BLaER1 treated with 17β-estradiol and CSF1 and Interleukin-3, amounts not matched to agents 10 nM and 100 nM (cell line): ENCODE measurements at regions not wholly inside any gene's neighbourhood (a gene's known extent, or its start where the extent isn't known, plus 50 kb on each side); places are given as distances from the start of the nearest gene placed in this dataset.
"Not testable (repeated sequence)": the region's sequence is repeated elsewhere in the genome, so short reads cannot be mapped to it uniquely, and the experiment has no call there.

Experiments used
- H3K27ac ChIP-seq, 11 experiments: shearing (Covaris generic); formaldehyde crosslinking; 2 replicates each; pipeline ENCODE4 v1.8.1; 2022
- H3K27me3 ChIP-seq, 11 experiments: shearing (Covaris generic); formaldehyde crosslinking; 2 replicates each; pipeline ENCODE4 v1.8.1; 2022
- H3K36me3 ChIP-seq, 11 experiments: shearing (Covaris generic); formaldehyde crosslinking; 2 replicates each; pipeline ENCODE4 v1.8.1; 2022
- H3K4me1 ChIP-seq, 10 experiments: shearing (Covaris generic); formaldehyde crosslinking; 2 replicates each; pipeline ENCODE4 v1.8.1; 2022
- H3K4me2 ChIP-seq, 11 experiments: shearing (Covaris generic); formaldehyde crosslinking; 2 replicates each; pipeline ENCODE4 v1.8.1; 2022
- H3K4me3 ChIP-seq, 10 experiments: shearing (Covaris generic); formaldehyde crosslinking; 2 replicates each; pipeline ENCODE4 v1.8.1; 2022
- H3K9ac ChIP-seq, 11 experiments: shearing (Covaris generic); formaldehyde crosslinking; 2 replicates each; pipeline ENCODE4 v1.8.1; 2022
- H3K9me3 ChIP-seq, 11 experiments: shearing (Covaris generic); formaldehyde crosslinking; replicated peaks in 1 of 11; 2 replicates each; pipeline ENCODE4 v1.8.1; 2022
- H4K20me1 ChIP-seq, 11 experiments: shearing (Covaris generic); formaldehyde crosslinking; 2 replicates each; pipeline ENCODE4 v1.8.1; 2022
- Cebpa-rat ChIP-seq, 11 experiments: shearing (Covaris generic); IDR thresholded peaks; 2 replicates each; pipeline ENCODE4 v1.8.1; 2022

GRCh38 chr10:6699336-6699735 lies 119.3 kb upstream of the PRKCQ start:
- no peak overlapping the region for H3K9ac ChIP-seq
- no peaks in the 10 kb centered on the region for H3K9me3 ChIP-seq
- H3K27me3 ChIP-seq = no peaks in the 10 kb centered on the region
- H3K27ac ChIP-seq = no peak overlapping the region
- no peaks in the 10 kb centered on the region for H3K36me3 ChIP-seq
- H3K4me3 ChIP-seq = no peak overlapping the region
- H4K20me1 ChIP-seq = no peaks in the 10 kb centered on the region
- H3K4me1 ChIP-seq = no peaks in the 10 kb centered on the region
- H3K4me2 ChIP-seq = no peak overlapping the region
- no peak for TF ChIP-seq Cebpa-rat (IDR thresholded peaks at IDR 0.05)

DNA sequence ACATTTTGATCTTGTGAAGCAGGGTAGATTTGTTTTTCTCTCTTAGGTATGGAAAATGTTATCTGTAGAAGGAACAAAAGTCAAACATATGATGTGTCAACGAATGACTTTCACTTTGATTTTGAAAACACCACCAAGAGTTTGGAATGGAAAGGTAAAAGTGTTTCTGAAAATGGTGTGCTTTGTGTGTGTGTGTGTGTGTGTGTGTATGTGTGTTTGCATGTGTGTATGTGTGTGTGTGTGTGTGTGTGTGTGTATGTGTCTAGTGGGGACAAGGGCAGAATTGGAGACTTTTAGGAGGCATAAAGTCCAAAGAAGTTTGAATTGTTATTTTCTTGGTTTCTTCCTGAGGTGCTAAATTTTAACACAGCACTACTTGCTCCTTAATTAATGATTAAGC lies 115.4 kb upstream of the PRKCQ start:
- no peak for TF ChIP-seq Cebpa-rat (IDR thresholded peaks at IDR 0.05)
- H4K20me1 ChIP-seq = no peaks in the 10 kb centered on the region
- H3K27me3 ChIP-seq = no peaks in the 10 kb centered on the region
- no peak overlapping the region for H3K9ac ChIP-seq
- H3K4me3 ChIP-seq = no peak overlapping the region
- no peaks in the 10 kb centered on the region for H3K4me1 ChIP-seq
- no peaks in the 10 kb centered on the region for H3K36me3 ChIP-seq
- no peak overlapping the region for H3K4me2 ChIP-seq
- no peaks in the 10 kb centered on the region for H3K9me3 ChIP-seq
- no peak overlapping the region for H3K27ac ChIP-seq

- Histone ChIP-seq H3K27ac (no peak overlapping the region), H3K36me3 (no peaks in the 10 kb centered on the region), H3K4me1 (no peaks in the 10 kb centered on the region), H3K4me3 (no peak overlapping the region), H3K27me3 (no peaks in the 10 kb centered on the region), H3K9me3 (no peaks in the 10 kb centered on the region), H3K9ac (no peak overlapping the region), H4K20me1 (no peaks in the 10 kb centered on the region), H3K4me2 (no peak overlapping the region)
- no peak for TF ChIP-seq Cebpa-rat (IDR thresholded peaks at IDR 0.05)
These were observed 114.5 kb upstream of the PRKCQ start for GRCh38 chr10:6694447-6695140.

- Histone ChIP-seq H3K4me2 (no peak overlapping the region), H3K27ac (no peak overlapping the region), H3K36me3 (no peaks in the 10 kb centered on the region), H3K4me1 (no peaks in the 10 kb centered on the region), H3K9me3 (no peaks in the 10 kb centered on the region), H3K9ac (no peak overlapping the region), H4K20me1 (no peaks in the 10 kb centered on the region), H3K4me3 (no peak overlapping the region), H3K27me3 (no peaks in the 10 kb centered on the region)
- TF ChIP-seq Cebpa-rat (IDR thresholded peaks at IDR 0.05) = no peak
These were observed 112.8 kb upstream of the PRKCQ start for GRCh38 chr10:6692856-6693255.

GRCh38 chr10:6692103-6692502 lies 112.0 kb upstream of the PRKCQ start:
- no peak for TF ChIP-seq Cebpa-rat (IDR thresholded peaks at IDR 0.05)
- no peaks in the 10 kb centered on the region for H4K20me1 ChIP-seq
- no peaks in the 10 kb centered on the region for H3K9me3 ChIP-seq
- no peak overlapping the region for H3K9ac ChIP-seq
- no peak overlapping the region for H3K4me2 ChIP-seq
- no peak overlapping the region for H3K27ac ChIP-seq
- no peaks in the 10 kb centered on the region for H3K36me3 ChIP-seq
- H3K4me3 ChIP-seq = no peak overlapping the region
- H3K4me1 ChIP-seq = peaks cover 0 to 4% (median 0%) of the 10 kb centered on the region in 10 experiments; a peak in 2 of 20 replicates
- no peaks in the 10 kb centered on the region for H3K27me3 ChIP-seq

- H3K4me3 ChIP-seq = no peak overlapping the region
- no peak overlapping the region for H3K4me2 ChIP-seq
- no peaks in the 10 kb centered on the region for H4K20me1 ChIP-seq
- H3K4me1 ChIP-seq = peaks cover 0 to 8% (median 0%) of the 10 kb centered on the region in 10 experiments; a peak in 2 of 20 replicates
- no peak overlapping the region for H3K9ac ChIP-seq
- no peaks in the 10 kb centered on the region for H3K9me3 ChIP-seq
- H3K36me3 ChIP-seq = no peaks in the 10 kb centered on the region
- H3K27me3 ChIP-seq = no peaks in the 10 kb centered on the region
- no peak for TF ChIP-seq Cebpa-rat (IDR thresholded peaks at IDR 0.05)
- no peak overlapping the region for H3K27ac ChIP-seq
These were observed 109.0 kb upstream of the PRKCQ start for GRCh38 chr10:6689036-6689435.

- Histone ChIP-seq H3K9me3 (no peaks in the 10 kb centered on the region), H3K4me3 (no peak overlapping the region), H4K20me1 (no peaks in the 10 kb centered on the region), H3K9ac (no peak overlapping the region), H3K4me1 (no peaks in the 10 kb centered on the region), H3K27ac (no peak overlapping the region), H3K4me2 (no peak overlapping the region), H3K27me3 (no peaks in the 10 kb centered on the region), H3K36me3 (no peaks in the 10 kb centered on the region)
- TF ChIP-seq Cebpa-rat (IDR thresholded peaks at IDR 0.05) = no peak
These were observed 100.7 kb upstream of the PRKCQ start for GRCh38 chr10:6680735-6681134.

- Histone ChIP-seq H3K27me3 (no peaks in the 10 kb centered on the region), H3K4me1 (peaks cover 6 to 15% (median 9%) of the 10 kb centered on the region in 10 experiments; a peak in 17 of 20 replicates), H3K4me2 (no peak overlapping the region), H3K27ac (no peak overlapping the region), H3K9me3 (no peaks in the 10 kb centered on the region), H3K36me3 (no peaks in the 10 kb centered on the region), H3K9ac (no peak overlapping the region), H3K4me3 (no peak overlapping the region), H4K20me1 (no peaks in the 10 kb centered on the region)
- TF ChIP-seq Cebpa-rat (IDR thresholded peaks at IDR 0.05) = no peak
These were observed 98.9 kb upstream of the PRKCQ start for GRCh38 chr10:6678956-6679355.

- no peak overlapping the region for H3K9ac ChIP-seq
- H3K27ac ChIP-seq = no peak overlapping the region
- no peaks in the 10 kb centered on the region for H3K27me3 ChIP-seq
- no peaks in the 10 kb centered on the region for H3K36me3 ChIP-seq
- TF ChIP-seq Cebpa-rat (IDR thresholded peaks at IDR 0.05) = no peak
- H3K4me2 ChIP-seq = 0 out of 22 replicates have a peak overlapping the region, but pooled peaks of 1 of the 11 experiments have one; percentile 1
- H3K4me1 ChIP-seq = peaks cover 6 to 17% (median 9%) of the 10 kb centered on the region in 10 experiments; a peak in 17 of 20 replicates
- no peaks in the 10 kb centered on the region for H4K20me1 ChIP-seq
- H3K9me3 ChIP-seq = no peaks in the 10 kb centered on the region
- H3K4me3 ChIP-seq = no peak overlapping the region
These were observed 98.2 kb upstream of the PRKCQ start for GRCh38 chr10:6678211-6678803.

DNA sequence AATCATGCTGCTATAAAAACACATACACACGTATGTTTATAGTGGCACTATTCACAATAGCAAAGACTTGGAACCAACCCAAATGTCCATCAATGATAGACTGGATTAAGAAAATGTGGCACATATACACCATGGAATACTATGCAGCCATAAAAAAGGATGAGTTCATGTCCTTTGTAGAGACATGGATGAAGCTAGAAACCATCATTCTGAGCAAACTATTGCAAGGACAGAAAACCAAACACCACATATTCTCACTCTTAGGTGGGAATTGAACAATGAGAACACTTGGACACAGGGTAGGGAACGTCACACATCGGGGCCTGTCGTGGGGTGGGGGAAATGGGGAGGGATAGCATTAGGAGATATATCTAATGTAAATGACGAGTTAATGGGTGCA lies 97.1 kb upstream of the PRKCQ start:
- not testable (repeated sequence) for H3K27me3 ChIP-seq, H3K9me3 ChIP-seq, H3K4me2 ChIP-seq, H3K36me3 ChIP-seq, H3K9ac ChIP-seq, H3K4me3 ChIP-seq, H4K20me1 ChIP-seq, H3K27ac ChIP-seq
- peaks cover 6 to 17% (median 9%) of the 10 kb centered on the region in 10 experiments; a peak in 17 of 20 replicates for H3K4me1 ChIP-seq
